ENCODE measurements at regions not wholly inside any gene's neighbourhood (a gene's known extent, or its start where the extent isn't known, plus 50 kb on each side); places are given as distances from the start of the nearest gene placed in this dataset.

- DNase-seq (ENCODE audit: low spot score): no peak
- no peaks in the 10 kb centered on the region for H3K36me3 Mint-ChIP-seq
- Histone ChIP-seq H3K4me2 (no peak overlapping the region), H3F3A (ENCODE audit: low read depth) (no peaks in the 10 kb centered on the region), H3K9ac (no peak overlapping the region), H3K27me3 (peaks cover 10% of the 10 kb centered on the region), H3K4me1 (no peaks in the 10 kb centered on the region), H2AFZ (replicated peaks) (no peak overlapping the region), H3K9me3 (ENCODE audit: low read depth) (no peaks in the 10 kb centered on the region), H3K27ac (no peak overlapping the region), H3K79me2 (ENCODE audit: low read depth) (no peaks in the 10 kb centered on the region), H4K20me1 (ENCODE audit: low read depth) (no peaks in the 10 kb centered on the region), H3K4me3 (no peak overlapping the region), H3K36me3 (no peaks in the 10 kb centered on the region)
- TF ChIP-seq, protein P1, sequence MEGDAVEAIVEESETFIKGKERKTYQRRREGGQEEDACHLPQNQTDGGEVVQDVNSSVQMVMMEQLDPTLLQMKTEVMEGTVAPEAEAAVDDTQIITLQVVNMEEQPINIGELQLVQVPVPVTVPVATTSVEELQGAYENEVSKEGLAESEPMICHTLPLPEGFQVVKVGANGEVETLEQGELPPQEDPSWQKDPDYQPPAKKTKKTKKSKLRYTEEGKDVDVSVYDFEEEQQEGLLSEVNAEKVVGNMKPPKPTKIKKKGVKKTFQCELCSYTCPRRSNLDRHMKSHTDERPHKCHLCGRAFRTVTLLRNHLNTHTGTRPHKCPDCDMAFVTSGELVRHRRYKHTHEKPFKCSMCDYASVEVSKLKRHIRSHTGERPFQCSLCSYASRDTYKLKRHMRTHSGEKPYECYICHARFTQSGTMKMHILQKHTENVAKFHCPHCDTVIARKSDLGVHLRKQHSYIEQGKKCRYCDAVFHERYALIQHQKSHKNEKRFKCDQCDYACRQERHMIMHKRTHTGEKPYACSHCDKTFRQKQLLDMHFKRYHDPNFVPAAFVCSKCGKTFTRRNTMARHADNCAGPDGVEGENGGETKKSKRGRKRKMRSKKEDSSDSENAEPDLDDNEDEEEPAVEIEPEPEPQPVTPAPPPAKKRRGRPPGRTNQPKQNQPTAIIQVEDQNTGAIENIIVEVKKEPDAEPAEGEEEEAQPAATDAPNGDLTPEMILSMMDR (IDR thresholded peaks at IDR 0.05): no peak
- H3K9me3 Mint-ChIP-seq: no peaks in the 10 kb centered on the region
- no peak overlapping the region for H3K27ac Mint-ChIP-seq
- H3K27me3 Mint-ChIP-seq (ENCODE audit: insufficient read depth, low read depth): peaks cover 16% of the 10 kb centered on the region
- no peak overlapping the region for H3K4me3 Mint-ChIP-seq
- H3K4me1 Mint-ChIP-seq: peaks cover 8% of the 10 kb centered on the region
These were observed 77.5 kb upstream of the SEPTIN5 start for GRCh38 chr22:19636696-19637407.

DNA sequence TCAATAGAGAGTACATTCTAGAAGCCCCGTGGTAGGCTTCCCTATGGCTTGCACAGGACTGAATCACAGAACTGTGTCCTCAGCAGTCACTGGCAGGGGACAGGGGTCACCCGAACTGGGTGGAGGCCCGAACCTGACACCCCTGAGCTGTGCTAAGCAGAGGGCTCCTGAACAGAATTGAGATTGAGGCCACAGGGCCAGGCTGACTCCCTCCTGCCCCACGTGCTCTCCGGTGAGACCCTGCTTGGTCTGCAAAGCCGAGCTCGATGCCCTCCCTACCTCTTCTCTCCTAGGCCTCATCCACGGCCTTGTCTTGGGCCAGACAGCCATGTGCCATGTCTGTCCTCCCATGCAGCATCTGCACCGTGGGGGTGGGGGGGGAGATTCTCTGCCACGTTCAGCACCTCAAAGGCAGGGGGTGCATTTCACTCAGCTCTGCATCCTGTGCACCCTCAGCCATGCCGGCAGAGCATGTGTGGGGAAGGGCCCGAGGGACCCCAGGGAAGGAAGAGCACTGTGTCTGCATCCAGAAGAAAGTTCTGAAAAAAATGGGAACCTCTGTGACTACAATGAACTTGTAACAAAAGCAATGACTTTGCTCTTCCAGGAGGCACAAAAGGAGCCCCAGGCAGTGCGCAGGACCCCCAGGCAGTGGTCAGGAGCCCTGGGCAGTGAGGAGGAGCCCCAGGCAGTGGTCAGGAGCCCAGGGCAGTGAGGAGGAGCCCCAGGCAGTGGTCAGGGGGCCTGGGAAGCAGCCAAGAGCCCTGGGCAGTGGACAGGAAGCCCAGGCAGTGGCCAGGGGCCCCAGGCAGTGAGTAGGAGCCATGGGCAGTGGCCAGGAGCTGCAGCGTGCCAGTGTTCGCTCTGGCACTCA lies 76.7 kb upstream of the SEPTIN5 start:
- Mint-ChIP-seq H3K9me3 (no peaks in the 10 kb centered on the region), H3K4me1 (peaks cover 1% of the 10 kb centered on the region)
- H3K4me1 ChIP-seq: no peaks in the 10 kb centered on the region

GRCh38 chr22:19638282-19639015 lies 75.9 kb upstream of the SEPTIN5 start:
- H3K4me3 ChIP-seq: no peak overlapping the region
- no peaks in the 10 kb centered on the region for H3K36me3 Mint-ChIP-seq
- H3K79me2 ChIP-seq (ENCODE audit: low read depth): no peaks in the 10 kb centered on the region
- H3K9me3 Mint-ChIP-seq: no peaks in the 10 kb centered on the region
- no peak overlapping the region for H3K9ac ChIP-seq
- no peaks in the 10 kb centered on the region for H3F3A ChIP-seq (ENCODE audit: low read depth)
- no peaks in the 10 kb centered on the region for H3K4me1 ChIP-seq
- H3K9me3 ChIP-seq (ENCODE audit: low read depth): no peaks in the 10 kb centered on the region
- no peak for DNase-seq (ENCODE audit: low spot score)
- no peak overlapping the region for H3K27ac ChIP-seq
- H2AFZ ChIP-seq (replicated peaks): no peak overlapping the region
- no peak overlapping the region for H3K4me3 Mint-ChIP-seq
- H3K27me3 Mint-ChIP-seq (ENCODE audit: insufficient read depth, low read depth): peaks cover 8% of the 10 kb centered on the region
- TF ChIP-seq, protein P1 (IDR thresholded peaks at IDR 0.05): no peak
- TF ChIP-seq EZH2phosphoT487 (IDR thresholded peaks at IDR 0.05): no peak
- TF ChIP-seq EZH2 (IDR thresholded peaks at IDR 0.05): no peak
- H3K4me1 Mint-ChIP-seq: no peaks in the 10 kb centered on the region
- no peaks in the 10 kb centered on the region for H4K20me1 ChIP-seq (ENCODE audit: low read depth)
- H3K36me3 ChIP-seq: no peaks in the 10 kb centered on the region
- H3K4me2 ChIP-seq: no peak overlapping the region
- H3K27me3 ChIP-seq: peaks cover 8% of the 10 kb centered on the region
- H3K27ac Mint-ChIP-seq: no peak overlapping the region

More for the DNA sequence above, 76.7 kb upstream of the SEPTIN5 start:
- no peaks in the 10 kb centered on the region for H3F3A ChIP-seq (ENCODE audit: low read depth)
- no peak for DNase-seq (ENCODE audit: low spot score)
- peaks cover 10% of the 10 kb centered on the region for H3K27me3 Mint-ChIP-seq (ENCODE audit: insufficient read depth, low read depth)
- H3K27ac Mint-ChIP-seq: no peak overlapping the region
- H3K36me3 ChIP-seq: no peaks in the 10 kb centered on the region
- H3K9me3 ChIP-seq (ENCODE audit: low read depth): no peaks in the 10 kb centered on the region
- TF ChIP-seq EZH2 (IDR thresholded peaks at IDR 0.05) (no peak), EZH2phosphoT487 (IDR thresholded peaks at IDR 0.05) (no peak)
- TF ChIP-seq, protein P1 (IDR thresholded peaks at IDR 0.05): no peak
- H2AFZ ChIP-seq (replicated peaks): no peak overlapping the region
- peaks cover 8% of the 10 kb centered on the region for H3K27me3 ChIP-seq
- H3K4me3 ChIP-seq: no peak overlapping the region
- H3K27ac ChIP-seq: no peak overlapping the region
- H3K4me3 Mint-ChIP-seq: no peak overlapping the region
- no peaks in the 10 kb centered on the region for H4K20me1 ChIP-seq (ENCODE audit: low read depth)
- no peak overlapping the region for H3K9ac ChIP-seq
- no peak overlapping the region for H3K4me2 ChIP-seq
- no peaks in the 10 kb centered on the region for H3K79me2 ChIP-seq (ENCODE audit: low read depth)
- no peaks in the 10 kb centered on the region for H3K36me3 Mint-ChIP-seq
